AG09319 (cell line): ENCODE measurements at regions not wholly inside any gene's neighbourhood (a gene's known extent, or its start where the extent isn't known, plus 50 kb on each side); places are given as distances from the start of the nearest gene placed in this dataset.

Experiments used
- DNase-seq: peaks from one replicate; pipeline ENCODE4 v3.0.0-alpha.2; 2010; ENCODE audit warnings: low read depth; ENCODE audit errors: extremely low read depth
- CTCF ChIP-seq: IDR thresholded peaks from 2 replicates; pipeline ENCODE4 v1.5.1; 2011; ENCODE audit warnings: low read depth, mild to moderate bottlenecking, inconsistent platforms, low read length, moderate library complexity

- TF ChIP-seq CTCF, result no peak
- no peak for DNase-seq
These were observed 1711.5 kb upstream of the NUDT12 start for GRCh38 chr5:105274079-105274478.

- no peak for TF ChIP-seq CTCF
These were observed 1700.9 kb upstream of the NUDT12 start for GRCh38 chr5:105263515-105263914.

GRCh38 chr5:105259581-105260217 lies 1697.1 kb upstream of the NUDT12 start:
- no peak for DNase-seq
- no peak for TF ChIP-seq CTCF

More at GRCh38 chr5:105263515-105263914, 1700.9 kb upstream of the NUDT12 start:
- no peak for DNase-seq

- TF ChIP-seq CTCF, result no peak
- DNase-seq, result no peak
These were observed 1676.0 kb upstream of the NUDT12 start for GRCh38 chr5:105238561-105238960.

GRCh38 chr5:105230516-105231157 lies 1668.0 kb upstream of the NUDT12 start:
- DNase-seq, result no peak
- no peak for TF ChIP-seq CTCF

- DNase-seq, result no peak
- no peak for TF ChIP-seq CTCF
These were observed 1655.4 kb upstream of the NUDT12 start for GRCh38 chr5:105218018-105218417.

- no peak for DNase-seq
These were observed 1650.5 kb upstream of the NUDT12 start for GRCh38 chr5:105213078-105213477.

More at GRCh38 chr5:105213078-105213477, 1650.5 kb upstream of the NUDT12 start:
- TF ChIP-seq CTCF, result no peak
